ENCODE measurements at regions not wholly inside any gene's neighbourhood (a gene's known extent, or its start where the extent isn't known, plus 50 kb on each side); places are given as distances from the start of the nearest gene placed in this dataset.

GRCh38 chr19:53707278-53707677 lies 75.5 kb downstream of the DPRX start:
- no peak overlapping the region for H3K27ac ChIP-seq (ENCODE audit: low read depth in 2 of 2, low read length in 1 of 2)
- no peaks in the 10 kb centered on the region for H4K20me1 ChIP-seq (ENCODE audit: insufficient read depth)
- H3K9me2 ChIP-seq, result no peaks in the 10 kb centered on the region
- no peaks in the 10 kb centered on the region for H3K4me1 ChIP-seq (ENCODE audit: control insufficient read depth in 1 of 2, insufficient read depth in 2 of 2, low read depth in 1 of 2, low read length in 1 of 2)
- no peaks in the 10 kb centered on the region for H3K9me3 ChIP-seq
- H2AFZ ChIP-seq (ENCODE audit: low read depth), result no peak overlapping the region
- ChIA-PET CTCF (no interaction called here), POLR2A (no interaction called here)
- no peak overlapping the region for H3K9ac ChIP-seq
- TF ChIP-seq MXI1 (IDR thresholded peaks at IDR 0.05; ENCODE audit: low read depth, low read length) (no peak), RXRA (IDR thresholded peaks at IDR 0.05; ENCODE audit: borderline replicate concordance, low read depth) (no peak), USF1 (IDR thresholded peaks at IDR 0.05; ENCODE audit: borderline replicate concordance, low read depth) (no peak), JUND (IDR thresholded peaks at IDR 0.05) (no peak), POLR2AphosphoS5 (IDR thresholded peaks at IDR 0.05; ENCODE audit: low read depth, low read length) (no peak), PBX3 (IDR thresholded peaks at IDR 0.05) (no peak), FOSL2 (IDR thresholded peaks at IDR 0.05; ENCODE audit: borderline replicate concordance, low read depth) (no peak), NFIC (IDR thresholded peaks at IDR 0.05; ENCODE audit: borderline replicate concordance) (no peak), MEF2A (IDR thresholded peaks at IDR 0.05; ENCODE audit: borderline replicate concordance, low read depth) (no peak), EZH2phosphoT487 (IDR thresholded peaks at IDR 0.05; ENCODE audit: borderline replicate concordance, low read depth) (no peak), GATA2 (CRISPR knock-in tag; IDR thresholded peaks at IDR 0.05) (no peak), IRF3 (IDR thresholded peaks at IDR 0.05; ENCODE audit: low read depth, low read length) (no peak), SMC3 (IDR thresholded peaks at IDR 0.05; ENCODE audit: low read depth, low read length) (no peak), TAF1 (IDR thresholded peaks at IDR 0.05; ENCODE audit: borderline replicate concordance, low read depth, low read length) (no peak), TEAD4 (IDR thresholded peaks at IDR 0.05; ENCODE audit: borderline replicate concordance, insufficient read depth) (no peak), EP300 (IDR thresholded peaks at IDR 0.05; ENCODE audit: borderline replicate concordance in 1 of 2, low read depth in 1 of 2, low read length in 1 of 2) (no peak)
- no peaks in the 10 kb centered on the region for H3K79me2 ChIP-seq (ENCODE audit: insufficient read depth)
- DNase-seq, result no peak
- no peaks in the 10 kb centered on the region; the same call in 1 of the 2 replicates for H3K27me3 ChIP-seq (ENCODE audit: insufficient read depth)
- no peaks in the 10 kb centered on the region for H3K36me3 ChIP-seq (replicated peaks in 1 of 2; ENCODE audit: control insufficient read depth in 1 of 2, insufficient read depth in 2 of 2, low read length in 1 of 2)
- 2% methylated on average over 4 of the region's 4 CpGs for WGBS (ENCODE audit: low lambda C conversion rate)
- no peak overlapping the region for H3K4me2 ChIP-seq
- no peak overlapping the region for H3K4me3 ChIP-seq (ENCODE audit: low read depth in 2 of 2, low read length in 1 of 2)
- no peaks in the 10 kb centered on the region for H3F3A ChIP-seq (replicated peaks; ENCODE audit: insufficient read depth)

GRCh38 chr19:53730391-53730790 lies 93.7 kb downstream of the NLRP12 start:
- no peak for DNase-seq
- Histone ChIP-seq H3F3A (replicated peaks; ENCODE audit: insufficient read depth) (no peaks in the 10 kb centered on the region), H3K4me1 (ENCODE audit: control insufficient read depth in 1 of 2, insufficient read depth in 2 of 2, low read depth in 1 of 2, low read length in 1 of 2) (no peaks in the 10 kb centered on the region), H3K27me3 (ENCODE audit: insufficient read depth) (peaks cover 36% of the 10 kb centered on the region; the same call in 1 of the 2 replicates), H3K36me3 (replicated peaks in 1 of 2; ENCODE audit: control insufficient read depth in 1 of 2, insufficient read depth in 2 of 2, low read length in 1 of 2) (no peaks in the 10 kb centered on the region), H3K27ac (ENCODE audit: low read depth in 2 of 2, low read length in 1 of 2) (no peak overlapping the region), H3K9ac (no peak overlapping the region), H3K4me3 (ENCODE audit: low read depth in 2 of 2, low read length in 1 of 2) (no peak overlapping the region), H3K9me2 (no peaks in the 10 kb centered on the region), H4K20me1 (ENCODE audit: insufficient read depth) (no peaks in the 10 kb centered on the region), H3K79me2 (ENCODE audit: insufficient read depth) (no peaks in the 10 kb centered on the region), H2AFZ (ENCODE audit: low read depth) (no peak overlapping the region), H3K4me2 (no peak overlapping the region), H3K9me3 (no peaks in the 10 kb centered on the region)
- TF ChIP-seq MXI1 (IDR thresholded peaks at IDR 0.05; ENCODE audit: low read depth, low read length), result no peak
- no peak for TF ChIP-seq NFIC (IDR thresholded peaks at IDR 0.05; ENCODE audit: borderline replicate concordance)
- no peak for TF ChIP-seq FOSL2 (IDR thresholded peaks at IDR 0.05; ENCODE audit: borderline replicate concordance, low read depth)
- TF ChIP-seq TAF1 (IDR thresholded peaks at IDR 0.05; ENCODE audit: borderline replicate concordance, low read depth, low read length), result no peak
- TF ChIP-seq FOXM1 (IDR thresholded peaks at IDR 0.05; ENCODE audit: low read depth), result no peak
- no peak for TF ChIP-seq GATA2 (CRISPR knock-in tag; IDR thresholded peaks at IDR 0.05)
- no peak for TF ChIP-seq CHD2 (IDR thresholded peaks at IDR 0.05; ENCODE audit: low read length, partially characterized antibody)
- TF ChIP-seq USF1 (IDR thresholded peaks at IDR 0.05; ENCODE audit: borderline replicate concordance, low read depth), result no peak
- TF ChIP-seq JUND (IDR thresholded peaks at IDR 0.05), result no peak
- TF ChIP-seq ZBTB33 (IDR thresholded peaks at IDR 0.05; ENCODE audit: borderline replicate concordance, low read depth), result no peak
- TF ChIP-seq RXRA (IDR thresholded peaks at IDR 0.05; ENCODE audit: borderline replicate concordance, low read depth), result no peak
- TF ChIP-seq NRF1 (IDR thresholded peaks at IDR 0.05; ENCODE audit: low read depth, low read length), result no peak
- TF ChIP-seq SIN3A (IDR thresholded peaks at IDR 0.05; ENCODE audit: borderline replicate concordance, low read depth, low read length), result no peak
- no peak for TF ChIP-seq MAX (IDR thresholded peaks at IDR 0.05; ENCODE audit: low read depth)
- no peak for TF ChIP-seq POLR2AphosphoS5 (IDR thresholded peaks at IDR 0.05; ENCODE audit: low read depth, low read length)
- no peak for TF ChIP-seq EZH2phosphoT487 (IDR thresholded peaks at IDR 0.05; ENCODE audit: borderline replicate concordance, low read depth)
- 16% methylated on average over 8 of the region's 8 CpGs for WGBS (ENCODE audit: low lambda C conversion rate)
- ChIA-PET POLR2A (no interaction called here), CTCF (no interaction called here)
